ENCODE measurements at regions not wholly inside any gene's neighbourhood (a gene's known extent, or its start where the extent isn't known, plus 50 kb on each side); places are given as distances from the start of the nearest gene placed in this dataset.

GRCh38 chr16:65624229-65624628 lies 502.4 kb upstream of the CDH11 start:
- TF ChIP-seq RELA (CRISPR knock-in tag; IDR thresholded peaks at IDR 0.05; ENCODE audit: borderline replicate concordance) (no peak), PREB (CRISPR knock-in tag; IDR thresholded peaks at IDR 0.05; ENCODE audit: borderline replicate concordance) (no peak), NR2C2 (CRISPR knock-in tag; IDR thresholded peaks at IDR 0.05) (no peak), CTCF (IDR thresholded peaks at IDR 0.05) (no peak), MLX (CRISPR knock-in tag; IDR thresholded peaks at IDR 0.05) (no peak), ZNF416 (CRISPR knock-in tag; IDR thresholded peaks at IDR 0.05) (no peak), NR1H2 (CRISPR knock-in tag; IDR thresholded peaks at IDR 0.05) (no peak), CREM (CRISPR knock-in tag; IDR thresholded peaks at IDR 0.05) (no peak), NFYB (CRISPR knock-in tag; conservative IDR thresholded peaks at IDR 0.05; ENCODE audit: low read depth) (no peak), KAT7 (CRISPR knock-in tag; IDR thresholded peaks at IDR 0.05; ENCODE audit: borderline replicate concordance) (no peak), FOXP1 (CRISPR knock-in tag; IDR thresholded peaks at IDR 0.05; ENCODE audit: borderline replicate concordance) (no peak), USF2 (CRISPR knock-in tag; IDR thresholded peaks at IDR 0.05) (no peak), ZNF121 (CRISPR knock-in tag; IDR thresholded peaks at IDR 0.05) (no peak)

All from WTC11 (cell line).